ENCODE measurements at regions not wholly inside any gene's neighbourhood (a gene's known extent, or its start where the extent isn't known, plus 50 kb on each side); places are given as distances from the start of the nearest gene placed in this dataset.

DNA sequence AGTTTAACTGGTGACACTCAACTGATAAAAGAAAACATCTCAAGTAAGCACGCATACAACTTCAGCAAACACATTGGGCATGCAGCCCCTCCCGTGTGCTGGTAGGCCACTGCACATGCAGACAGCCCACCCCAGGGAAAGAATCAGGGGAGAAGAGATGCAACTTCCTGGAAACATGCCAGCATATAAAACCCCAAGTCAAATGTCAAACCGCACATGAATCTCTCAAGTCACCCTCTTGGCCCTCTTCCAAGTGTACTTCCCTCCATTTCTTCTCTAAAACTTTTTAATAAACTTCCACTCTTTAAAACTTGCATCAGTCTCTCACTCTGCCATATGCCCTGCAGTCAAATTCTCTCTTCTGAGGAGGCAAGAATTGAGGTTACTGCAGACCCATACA lies 732.7 kb downstream of the SEMA5A start:
- no peak for TF ChIP-seq POLR2AphosphoS5 (IDR thresholded peaks at IDR 0.05; ENCODE audit: insufficient read depth in 1 of 2, low read depth in 1 of 2)
- TF ChIP-seq, protein P1, sequence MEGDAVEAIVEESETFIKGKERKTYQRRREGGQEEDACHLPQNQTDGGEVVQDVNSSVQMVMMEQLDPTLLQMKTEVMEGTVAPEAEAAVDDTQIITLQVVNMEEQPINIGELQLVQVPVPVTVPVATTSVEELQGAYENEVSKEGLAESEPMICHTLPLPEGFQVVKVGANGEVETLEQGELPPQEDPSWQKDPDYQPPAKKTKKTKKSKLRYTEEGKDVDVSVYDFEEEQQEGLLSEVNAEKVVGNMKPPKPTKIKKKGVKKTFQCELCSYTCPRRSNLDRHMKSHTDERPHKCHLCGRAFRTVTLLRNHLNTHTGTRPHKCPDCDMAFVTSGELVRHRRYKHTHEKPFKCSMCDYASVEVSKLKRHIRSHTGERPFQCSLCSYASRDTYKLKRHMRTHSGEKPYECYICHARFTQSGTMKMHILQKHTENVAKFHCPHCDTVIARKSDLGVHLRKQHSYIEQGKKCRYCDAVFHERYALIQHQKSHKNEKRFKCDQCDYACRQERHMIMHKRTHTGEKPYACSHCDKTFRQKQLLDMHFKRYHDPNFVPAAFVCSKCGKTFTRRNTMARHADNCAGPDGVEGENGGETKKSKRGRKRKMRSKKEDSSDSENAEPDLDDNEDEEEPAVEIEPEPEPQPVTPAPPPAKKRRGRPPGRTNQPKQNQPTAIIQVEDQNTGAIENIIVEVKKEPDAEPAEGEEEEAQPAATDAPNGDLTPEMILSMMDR (IDR thresholded peaks at IDR 0.05) = no peak
- TF ChIP-seq POLR2A (IDR thresholded peaks at IDR 0.05) = no peak
